ENCODE measurements at regions not wholly inside any gene's neighbourhood (a gene's known extent, or its start where the extent isn't known, plus 50 kb on each side); places are given as distances from the start of the nearest gene placed in this dataset.
A peak's percentile ranks its signal among the peaks of the same experiment; 100 is the strongest.

GRCh38 chr7:123237-123636 is 69.1 kb upstream of the FAM20C start:
- Histone ChIP-seq H3K4me1 (ENCODE audit: control insufficient read depth in 2 of 3, insufficient read depth in 2 of 3, low read depth in 1 of 3, low read length in 3 of 3) (peaks cover 0 to 11% (median 6%) of the 10 kb centered on the region in 3 donors), H3K27me3 (ENCODE audit: control insufficient read depth, insufficient read depth, low read length) (no peaks in the 10 kb centered on the region), H3K27ac (ENCODE audit: low read depth in 2 of 2, low read length in 2 of 2) (no peak overlapping the region), H3K9me3 (ENCODE audit: control insufficient read depth in 2 of 3, insufficient read depth in 1 of 3, low read length in 3 of 3) (no peaks in the 10 kb centered on the region), H3K36me3 (ENCODE audit: control insufficient read depth in 2 of 3, insufficient read depth in 3 of 3, low read length in 3 of 3) (no peaks in the 10 kb centered on the region), H3K4me3 (ENCODE audit: low read length in 3 of 3) (no peak overlapping the region), H3K9ac (ENCODE audit: low read length in 3 of 3) (no peak overlapping the region)
- TF ChIP-seq, protein P1, sequence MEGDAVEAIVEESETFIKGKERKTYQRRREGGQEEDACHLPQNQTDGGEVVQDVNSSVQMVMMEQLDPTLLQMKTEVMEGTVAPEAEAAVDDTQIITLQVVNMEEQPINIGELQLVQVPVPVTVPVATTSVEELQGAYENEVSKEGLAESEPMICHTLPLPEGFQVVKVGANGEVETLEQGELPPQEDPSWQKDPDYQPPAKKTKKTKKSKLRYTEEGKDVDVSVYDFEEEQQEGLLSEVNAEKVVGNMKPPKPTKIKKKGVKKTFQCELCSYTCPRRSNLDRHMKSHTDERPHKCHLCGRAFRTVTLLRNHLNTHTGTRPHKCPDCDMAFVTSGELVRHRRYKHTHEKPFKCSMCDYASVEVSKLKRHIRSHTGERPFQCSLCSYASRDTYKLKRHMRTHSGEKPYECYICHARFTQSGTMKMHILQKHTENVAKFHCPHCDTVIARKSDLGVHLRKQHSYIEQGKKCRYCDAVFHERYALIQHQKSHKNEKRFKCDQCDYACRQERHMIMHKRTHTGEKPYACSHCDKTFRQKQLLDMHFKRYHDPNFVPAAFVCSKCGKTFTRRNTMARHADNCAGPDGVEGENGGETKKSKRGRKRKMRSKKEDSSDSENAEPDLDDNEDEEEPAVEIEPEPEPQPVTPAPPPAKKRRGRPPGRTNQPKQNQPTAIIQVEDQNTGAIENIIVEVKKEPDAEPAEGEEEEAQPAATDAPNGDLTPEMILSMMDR (IDR thresholded peaks at IDR 0.05; ENCODE audit: borderline replicate concordance, extremely low read depth, insufficient read depth): no peak
- no peak for FAIRE-seq
- intact Hi-C loops (cut with DNase I): no loop called here
- no peak for DNase-seq

GRCh38 chr7:124130-124949 is 68.0 kb upstream of the FAM20C start:
- Histone ChIP-seq H3K4me1 (ENCODE audit: control insufficient read depth in 2 of 3, insufficient read depth in 2 of 3, low read depth in 1 of 3, low read length in 3 of 3) (peaks cover 0 to 11% (median 6%) of the 10 kb centered on the region in 3 donors), H3K27ac (ENCODE audit: low read depth in 2 of 2, low read length in 2 of 2) (no peak overlapping the region), H3K9me3 (ENCODE audit: control insufficient read depth in 2 of 3, insufficient read depth in 1 of 3, low read length in 3 of 3) (no peaks in the 10 kb centered on the region), H3K9ac (ENCODE audit: low read length in 3 of 3) (no peak overlapping the region), H3K4me3 (ENCODE audit: low read length in 3 of 3) (no peak overlapping the region), H3K36me3 (ENCODE audit: control insufficient read depth in 2 of 3, insufficient read depth in 3 of 3, low read length in 3 of 3) (no peaks in the 10 kb centered on the region), H3K27me3 (ENCODE audit: control insufficient read depth, insufficient read depth, low read length) (no peaks in the 10 kb centered on the region)
- FAIRE-seq (no peak), DNase-seq (peak in 2 of 5 donors; percentile 39 to 40)
- TF ChIP-seq, protein P1 (IDR thresholded peaks at IDR 0.05; ENCODE audit: borderline replicate concordance, extremely low read depth, insufficient read depth): no peak
- intact Hi-C loops (cut with DNase I): no loop called here

GRCh38 chr7:125061-125475 is 67.3 kb upstream of the FAM20C start:
- Histone ChIP-seq H3K4me1 (ENCODE audit: control insufficient read depth in 2 of 3, insufficient read depth in 2 of 3, low read depth in 1 of 3, low read length in 3 of 3) (peaks cover 0 to 11% (median 6%) of the 10 kb centered on the region in 3 donors), H3K4me3 (ENCODE audit: low read length in 3 of 3) (no peak overlapping the region), H3K27me3 (ENCODE audit: control insufficient read depth, insufficient read depth, low read length) (no peaks in the 10 kb centered on the region), H3K9ac (ENCODE audit: low read length in 3 of 3) (no peak overlapping the region), H3K36me3 (ENCODE audit: control insufficient read depth in 2 of 3, insufficient read depth in 3 of 3, low read length in 3 of 3) (no peaks in the 10 kb centered on the region), H3K27ac (ENCODE audit: low read depth in 2 of 2, low read length in 2 of 2) (no peak overlapping the region), H3K9me3 (ENCODE audit: control insufficient read depth in 2 of 3, insufficient read depth in 1 of 3, low read length in 3 of 3) (no peaks in the 10 kb centered on the region)
- intact Hi-C loops (cut with DNase I): no loop called here
- TF ChIP-seq, protein P1 (IDR thresholded peaks at IDR 0.05; ENCODE audit: borderline replicate concordance, extremely low read depth, insufficient read depth): no peak
- DNase-seq: peak in 2 of 5 donors; percentile 47 to 64
- FAIRE-seq: no peak
